Mesendoderm (in vitro differentiated cells): ENCODE measurements at regions not wholly inside any gene's neighbourhood (a gene's known extent, or its start where the extent isn't known, plus 50 kb on each side); places are given as distances from the start of the nearest gene placed in this dataset.
"Not testable (repeated sequence)": the region's sequence is repeated elsewhere in the genome, so short reads cannot be mapped to it uniquely, and the experiment has no call there.

ENCODE experiments used
- DNase-seq: peaks from one replicate; pipeline ENCODE4 v3.0.0; 2013
- H2AK5ac ChIP-seq: 2 replicates; pipeline ENCODE4 v1.6.1; 2013; ENCODE audit warnings: low read length, inconsistent platforms
- H2BK120ac ChIP-seq: 2 replicates; pipeline ENCODE4 v1.6.1; 2013; ENCODE audit warnings: low read depth, mild to moderate bottlenecking, low read length, moderate library complexity, mixed read lengths
- H2BK15ac ChIP-seq: replicated peaks from 2 replicates; pipeline ENCODE4 v1.6.1; 2013; ENCODE audit warnings: low read depth, mild to moderate bottlenecking, moderate library complexity
- H2BK5ac ChIP-seq: 2 replicates; pipeline ENCODE4 v1.6.1; 2013; ENCODE audit warnings: low read length, inconsistent platforms
- H3K18ac ChIP-seq: 2 replicates; pipeline ENCODE4 v1.6.1; 2013; ENCODE audit warnings: mild to moderate bottlenecking, low read length, mixed read lengths
- H3K23ac ChIP-seq: one replicate; pipeline ENCODE4 v1.6.1; 2013; ENCODE audit warnings: low read length
- H3K27ac ChIP-seq: 2 replicates; pipeline ENCODE4 v1.5.1; 2013; ENCODE audit warnings: low read depth, mild to moderate bottlenecking, inconsistent platforms, low read length, moderate library complexity
- H3K27me3 ChIP-seq: 2 replicates; pipeline ENCODE4 v1.6.1; 2013; ENCODE audit warnings: low read length, control low read depth, mild to moderate bottlenecking, inconsistent platforms; ENCODE audit not compliant: insufficient read depth, poor library complexity
- H3K36me3 ChIP-seq: 2 replicates; pipeline ENCODE4 v1.6.1; 2013; ENCODE audit warnings: low read length, inconsistent platforms; ENCODE audit not compliant: control insufficient read depth, insufficient read depth
- H3K4ac ChIP-seq: one replicate; pipeline ENCODE4 v1.6.1; 2013; ENCODE audit warnings: low read depth, mild to moderate bottlenecking, low read length, moderate library complexity
- H3K4me1 ChIP-seq: 2 replicates; pipeline ENCODE4 v1.6.1; 2013; ENCODE audit warnings: low read depth, low read length, inconsistent platforms; ENCODE audit not compliant: control insufficient read depth
- H3K4me2 ChIP-seq: 2 replicates; pipeline ENCODE4 v1.6.1; 2013; ENCODE audit warnings: low read length
- H3K4me3 ChIP-seq: 2 replicates; pipeline ENCODE4 v1.5.1; 2013; ENCODE audit warnings: mild to moderate bottlenecking, low read length
- H3K56ac ChIP-seq: one replicate; pipeline ENCODE4 v1.6.1; 2013; ENCODE audit warnings: low read length
- H3K79me1 ChIP-seq: 2 replicates; pipeline ENCODE4 v1.6.1; 2013; ENCODE audit warnings: low read length, inconsistent platforms
- H3K79me2 ChIP-seq: 2 replicates; pipeline ENCODE4 v1.6.1; 2013; ENCODE audit warnings: mild to moderate bottlenecking, low read length; ENCODE audit not compliant: control insufficient read depth, insufficient read depth
- H3K9ac ChIP-seq: 2 replicates; pipeline ENCODE4 v1.6.1; 2013; ENCODE audit warnings: low read length, inconsistent platforms
- H4K5ac ChIP-seq: one replicate; pipeline ENCODE4 v1.6.1; 2013; ENCODE audit warnings: low read length
- H4K8ac ChIP-seq: one replicate; pipeline ENCODE4 v1.6.1; 2013; ENCODE audit warnings: low read depth, mild to moderate bottlenecking, control low read depth, low read length, moderate library complexity
- WGBS: extraction: QIAGEN DNeasy Blood & Tissue Kit; methylation state at CpG from one replicate; pipeline ENCODE4 v1.1.7; 2013; ENCODE audit warnings: low lambda C conversion rate, missing lambda C conversion rate; ENCODE audit not compliant: insufficient coverage; ENCODE audit errors: extremely low coverage; 5-methylcytosine and 5-hydroxymethylcytosine counted together

GRCh38 chr5:89320421-89321277, 437.7 kb upstream of the MEF2C start:
- no peak overlapping the region for H3K27ac ChIP-seq
- H3K4me2 ChIP-seq: no peak overlapping the region
- H2BK120ac ChIP-seq: no peak overlapping the region

GRCh38 chr5:89317838-89318237, 434.9 kb upstream of the MEF2C start:
- not testable (repeated sequence) for H3K4me2 ChIP-seq

More at GRCh38 chr5:89320421-89321277, 437.7 kb upstream of the MEF2C start:
- Histone ChIP-seq H3K4ac (no peak overlapping the region), H2AK5ac (no peak overlapping the region), H3K18ac (no peak overlapping the region), H4K8ac (no peak overlapping the region), H3K23ac (no peak overlapping the region), H2BK15ac (no peak overlapping the region), H3K56ac (no peak overlapping the region), H4K5ac (no peak overlapping the region), H3K27me3 (no peaks in the 10 kb centered on the region), H3K4me1 (no peaks in the 10 kb centered on the region), H3K9ac (no peak overlapping the region), H3K79me2 (no peaks in the 10 kb centered on the region), H3K79me1 (no peaks in the 10 kb centered on the region), H3K36me3 (no peaks in the 10 kb centered on the region), H3K4me3 (no peak overlapping the region), H2BK5ac (no peak overlapping the region)
- no peak for DNase-seq
- WGBS: no CpG with 5 or more reads among the region's 3 CpGs

GRCh38 chr5:89315286-89316100, 432.5 kb upstream of the MEF2C start:
- H3K56ac ChIP-seq: no peak overlapping the region
- no peaks in the 10 kb centered on the region for H3K79me1 ChIP-seq
- no peak for DNase-seq
- H4K8ac ChIP-seq: no peak overlapping the region
- no peaks in the 10 kb centered on the region for H3K27me3 ChIP-seq
- no peak overlapping the region for H2BK120ac ChIP-seq
- no peak overlapping the region for H3K27ac ChIP-seq
- H3K18ac ChIP-seq: no peak overlapping the region
- H3K9ac ChIP-seq: no peak overlapping the region
- WGBS: no CpG with 5 or more reads among the region's 12 CpGs
- H3K79me2 ChIP-seq: no peaks in the 10 kb centered on the region
- H2AK5ac ChIP-seq: no peak overlapping the region
- H3K4me3 ChIP-seq: no peak overlapping the region
- no peak overlapping the region for H3K4me2 ChIP-seq
- no peak overlapping the region for H2BK5ac ChIP-seq
- no peaks in the 10 kb centered on the region for H3K36me3 ChIP-seq
- no peak overlapping the region for H4K5ac ChIP-seq
- no peak overlapping the region for H2BK15ac ChIP-seq
- no peaks in the 10 kb centered on the region for H3K4me1 ChIP-seq
- H3K4ac ChIP-seq: no peak overlapping the region
- H3K23ac ChIP-seq: no peak overlapping the region

More at GRCh38 chr5:89317838-89318237, 434.9 kb upstream of the MEF2C start:
- WGBS: no CpG with 5 or more reads among the region's 20 CpGs
- not testable (repeated sequence) for H4K5ac ChIP-seq, H3K56ac ChIP-seq, H3K79me1 ChIP-seq, H2BK5ac ChIP-seq, H3K27ac ChIP-seq, H3K27me3 ChIP-seq, H3K4ac ChIP-seq, H3K18ac ChIP-seq, H2BK15ac ChIP-seq, H3K79me2 ChIP-seq, H3K36me3 ChIP-seq, DNase-seq, H3K23ac ChIP-seq, H2AK5ac ChIP-seq, H3K4me1 ChIP-seq, H3K9ac ChIP-seq, H2BK120ac ChIP-seq, H4K8ac ChIP-seq, H3K4me3 ChIP-seq

GRCh38 chr5:89313804-89314588, 431.0 kb upstream of the MEF2C start:
- no peak overlapping the region for H3K18ac ChIP-seq
- H3K36me3 ChIP-seq: no peaks in the 10 kb centered on the region
- H3K27me3 ChIP-seq: no peaks in the 10 kb centered on the region
- H3K27ac ChIP-seq: no peak overlapping the region
- H4K8ac ChIP-seq: no peak overlapping the region
- no peak overlapping the region for H3K4ac ChIP-seq
- no peak overlapping the region for H2AK5ac ChIP-seq
- H3K4me1 ChIP-seq: no peaks in the 10 kb centered on the region
- H3K79me2 ChIP-seq: no peaks in the 10 kb centered on the region
- H3K9ac ChIP-seq: no peak overlapping the region
- no peak overlapping the region for H2BK15ac ChIP-seq
- H3K23ac ChIP-seq: no peak overlapping the region
- H2BK120ac ChIP-seq: no peak overlapping the region
- H3K4me2 ChIP-seq: no peak overlapping the region
- DNase-seq: peak; percentile 14
- no peak overlapping the region for H2BK5ac ChIP-seq
- H4K5ac ChIP-seq: no peak overlapping the region
- no CpG with 5 or more reads among the region's 3 CpGs for WGBS
- H3K4me3 ChIP-seq: no peak overlapping the region
- no peaks in the 10 kb centered on the region for H3K79me1 ChIP-seq
- no peak overlapping the region for H3K56ac ChIP-seq

- Histone ChIP-seq H4K5ac (no peak overlapping the region), H4K8ac (no peak overlapping the region), H2BK120ac (no peak overlapping the region), H3K79me1 (no peaks in the 10 kb centered on the region), H3K27me3 (no peaks in the 10 kb centered on the region), H2AK5ac (no peak overlapping the region), H3K23ac (no peak overlapping the region), H3K36me3 (no peaks in the 10 kb centered on the region), H3K4me1 (no peaks in the 10 kb centered on the region), H2BK15ac (no peak overlapping the region), H3K56ac (no peak overlapping the region), H3K4me3 (no peak overlapping the region), H3K4me2 (no peak overlapping the region), H2BK5ac (no peak overlapping the region), H3K18ac (no peak overlapping the region), H3K79me2 (no peaks in the 10 kb centered on the region), H3K9ac (no peak overlapping the region), H3K4ac (no peak overlapping the region), H3K27ac (no peak overlapping the region)
- no CpG with 5 or more reads among the region's 2 CpGs for WGBS
- peak; percentile 69 for DNase-seq
Observed at GRCh38 chr5:89313044-89313443, 430.1 kb upstream of the MEF2C start.
